ENCODE measurements at regions not wholly inside any gene's neighbourhood (a gene's known extent, or its start where the extent isn't known, plus 50 kb on each side); places are given as distances from the start of the nearest gene placed in this dataset.
"Not testable (repeated sequence)": the region's sequence is repeated elsewhere in the genome, so short reads cannot be mapped to it uniquely, and the experiment has no call there.

DNA sequence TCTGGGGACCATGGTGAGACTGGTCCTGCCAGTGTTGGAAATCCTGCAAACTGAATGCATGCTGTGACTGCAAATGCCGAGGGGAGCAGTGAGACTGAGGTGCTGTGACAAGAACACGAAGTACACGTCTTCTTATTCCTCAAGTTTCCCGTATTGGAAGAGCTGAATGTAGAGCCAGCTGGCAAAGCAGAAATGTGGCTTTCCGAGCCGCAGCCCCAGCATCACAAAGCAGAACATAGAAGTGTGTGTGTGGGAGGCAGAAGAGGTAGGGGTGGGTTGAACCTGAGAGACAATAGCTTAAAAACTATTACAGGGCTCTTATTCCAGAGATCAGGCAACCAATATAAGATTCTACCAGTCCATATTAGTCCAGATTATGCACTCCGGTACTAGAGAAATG, 98.8 kb downstream of the CARTPT start:
- no peak for DNase-seq (ENCODE audit: low read depth in 4 of 4, low spot score in 2 of 4)

DNA sequence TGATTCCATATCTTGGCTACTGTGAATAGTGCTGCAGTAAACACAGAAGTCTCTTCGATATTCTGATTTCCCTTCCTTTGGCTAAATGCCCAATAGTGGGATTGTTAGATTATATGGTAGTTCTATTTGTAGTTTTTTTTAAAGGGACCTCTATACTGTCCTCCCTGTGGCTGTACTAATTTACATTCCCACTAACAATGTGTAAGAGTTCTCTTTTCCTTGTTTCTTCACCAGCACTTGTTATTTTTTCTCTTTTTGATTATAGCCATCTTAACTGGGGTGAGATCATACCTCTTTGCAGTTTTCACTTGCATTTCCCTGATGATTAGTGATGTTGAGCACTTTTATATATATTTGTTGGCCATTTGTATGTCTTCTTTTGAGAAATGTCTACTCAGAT, 102.0 kb downstream of the CARTPT start:
- no peak for DNase-seq (ENCODE audit: low read depth in 4 of 4, low spot score in 2 of 4)

DNA sequence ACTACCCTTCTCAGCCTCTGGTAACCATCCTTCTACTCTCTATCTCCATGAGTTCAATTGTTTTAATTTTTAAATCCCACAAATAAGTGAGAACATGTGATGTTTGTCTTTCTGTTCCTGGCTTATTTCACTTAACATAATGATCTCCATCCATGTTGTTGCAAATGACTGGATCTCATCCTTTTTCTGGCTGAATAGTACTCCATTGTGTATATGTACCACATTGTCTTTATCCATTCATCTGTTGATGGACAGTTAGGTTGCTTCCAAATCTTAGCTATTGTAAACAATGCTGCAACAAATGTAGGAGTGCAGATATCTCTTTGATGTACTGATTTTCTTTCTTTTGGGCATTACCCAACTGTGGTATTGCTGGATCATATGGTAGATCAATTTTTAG, 103.0 kb downstream of the CARTPT start:
- not testable (repeated sequence) for DNase-seq (ENCODE audit: low read depth in 4 of 4, low spot score in 2 of 4)

DNA sequence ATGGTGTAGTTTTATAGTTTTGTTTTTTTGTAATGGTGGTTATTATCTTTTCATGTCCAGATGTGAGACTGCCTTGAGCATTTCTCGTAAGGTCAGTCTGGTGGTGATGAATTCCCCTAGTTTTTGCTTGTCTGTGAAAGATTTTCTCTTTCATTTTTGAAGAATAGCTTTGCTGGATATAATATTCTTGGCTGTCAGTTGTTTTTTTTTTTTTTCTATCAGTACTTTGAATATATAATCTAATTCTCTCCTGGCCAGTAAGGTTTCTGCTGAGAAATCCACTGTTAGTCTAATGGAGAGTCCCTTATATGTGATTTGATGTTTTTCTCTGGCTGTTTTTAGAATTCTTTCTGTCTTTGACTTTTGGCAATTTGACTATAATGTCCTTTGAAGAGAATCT, 106.9 kb downstream of the CARTPT start:
- DNase-seq (ENCODE audit: low read depth in 4 of 4, low spot score in 2 of 4): no peak

DNA sequence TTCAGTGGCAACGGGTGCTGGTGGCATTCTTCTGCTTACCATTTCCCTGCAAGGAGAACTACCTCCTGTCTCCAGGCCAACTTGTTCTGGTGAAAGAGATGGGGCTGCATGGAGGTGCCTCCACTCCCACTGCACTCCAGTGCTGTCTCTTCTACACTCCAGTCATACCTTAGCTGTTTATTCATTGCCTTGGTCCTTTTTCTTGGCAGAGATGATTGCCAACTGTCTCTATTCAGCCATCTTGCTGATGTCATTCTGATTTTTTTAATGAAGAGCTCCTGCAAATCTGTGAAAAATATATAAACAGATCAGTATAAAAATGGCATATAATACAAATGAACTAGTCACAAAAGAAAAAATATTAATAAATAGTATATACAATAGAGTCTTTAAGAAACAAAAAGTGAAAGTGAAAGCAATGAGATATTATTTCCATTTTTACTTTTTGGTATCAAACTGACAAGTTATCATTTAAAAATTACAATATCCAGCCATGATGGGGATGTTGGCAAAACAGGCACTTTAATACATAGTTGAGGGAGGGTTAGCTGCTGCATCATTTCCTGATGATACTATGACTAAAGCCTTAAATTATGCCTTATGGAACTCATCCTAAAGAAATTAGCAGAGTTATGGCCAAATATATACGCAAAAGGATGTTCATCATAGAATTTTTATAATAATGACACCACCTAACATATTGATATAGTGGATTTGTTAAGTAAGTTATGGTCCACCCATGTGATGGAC, 109.4 kb downstream of the CARTPT start:
- DNase-seq (ENCODE audit: low read depth in 4 of 4, low spot score in 2 of 4): no peak

DNA sequence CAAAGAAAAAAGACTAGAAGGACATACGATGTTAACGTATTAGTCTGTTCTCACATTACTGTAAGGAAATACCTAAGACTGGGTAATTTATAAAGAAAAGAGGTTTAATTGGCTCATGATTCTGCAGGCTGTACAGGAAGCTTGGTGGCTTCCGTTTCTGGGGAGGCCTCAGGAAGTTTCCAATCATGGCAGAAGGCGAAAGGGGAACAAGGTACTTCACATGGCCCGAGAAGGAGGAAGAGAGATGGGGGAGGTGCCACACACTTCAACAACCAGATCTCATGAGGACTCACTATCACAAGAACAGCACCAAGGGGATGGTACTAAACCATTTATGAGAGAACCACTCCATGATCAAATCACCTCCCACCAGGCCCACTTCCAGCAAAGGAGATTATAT, 110.1 kb downstream of the CARTPT start:
- DNase-seq (ENCODE audit: low read depth in 4 of 4, low spot score in 2 of 4): no peak

DNA sequence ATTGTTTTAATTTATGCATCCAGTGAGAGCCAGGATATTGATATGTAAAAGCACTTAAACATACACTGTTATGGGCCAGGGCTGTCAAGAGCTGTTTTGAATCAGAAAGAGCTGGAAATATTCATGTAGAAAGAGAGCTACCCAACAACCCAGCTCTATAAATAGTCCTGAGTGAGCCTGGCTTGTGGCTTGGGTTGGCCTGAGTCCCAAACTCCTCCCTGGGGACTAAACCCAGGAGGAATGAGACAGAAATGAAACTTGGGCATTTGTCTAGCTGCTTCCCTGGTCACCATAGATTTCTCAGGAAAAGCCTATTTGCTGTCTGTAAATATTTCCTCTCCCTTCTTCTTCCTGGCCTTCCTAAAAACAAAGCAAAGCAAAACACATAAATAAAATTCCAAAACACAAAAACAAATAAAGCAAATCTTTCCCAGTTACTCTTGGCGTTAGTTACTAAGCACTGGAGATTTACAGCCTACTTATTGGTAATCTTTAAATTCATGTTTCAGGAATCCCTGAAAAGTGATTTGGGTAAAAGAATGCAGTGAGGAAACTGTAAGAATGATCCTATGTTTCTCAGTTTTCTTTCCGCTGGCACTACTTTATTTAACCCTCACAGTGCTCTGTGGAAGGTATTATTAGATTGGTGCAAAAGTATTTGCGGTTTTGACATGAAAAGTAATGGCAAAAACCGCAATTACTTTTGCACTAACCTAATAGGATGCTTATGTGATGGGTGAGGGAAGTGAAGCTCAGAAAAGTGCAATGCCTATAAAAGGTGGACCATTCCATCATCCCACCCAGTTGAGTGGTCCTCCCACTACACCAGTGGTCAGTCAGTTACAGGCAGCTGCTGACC, 111.8 kb downstream of the CARTPT start:
- peak in 1 of 4 donors; percentile 13 for DNase-seq (ENCODE audit: low read depth in 4 of 4, low spot score in 2 of 4)

DNA sequence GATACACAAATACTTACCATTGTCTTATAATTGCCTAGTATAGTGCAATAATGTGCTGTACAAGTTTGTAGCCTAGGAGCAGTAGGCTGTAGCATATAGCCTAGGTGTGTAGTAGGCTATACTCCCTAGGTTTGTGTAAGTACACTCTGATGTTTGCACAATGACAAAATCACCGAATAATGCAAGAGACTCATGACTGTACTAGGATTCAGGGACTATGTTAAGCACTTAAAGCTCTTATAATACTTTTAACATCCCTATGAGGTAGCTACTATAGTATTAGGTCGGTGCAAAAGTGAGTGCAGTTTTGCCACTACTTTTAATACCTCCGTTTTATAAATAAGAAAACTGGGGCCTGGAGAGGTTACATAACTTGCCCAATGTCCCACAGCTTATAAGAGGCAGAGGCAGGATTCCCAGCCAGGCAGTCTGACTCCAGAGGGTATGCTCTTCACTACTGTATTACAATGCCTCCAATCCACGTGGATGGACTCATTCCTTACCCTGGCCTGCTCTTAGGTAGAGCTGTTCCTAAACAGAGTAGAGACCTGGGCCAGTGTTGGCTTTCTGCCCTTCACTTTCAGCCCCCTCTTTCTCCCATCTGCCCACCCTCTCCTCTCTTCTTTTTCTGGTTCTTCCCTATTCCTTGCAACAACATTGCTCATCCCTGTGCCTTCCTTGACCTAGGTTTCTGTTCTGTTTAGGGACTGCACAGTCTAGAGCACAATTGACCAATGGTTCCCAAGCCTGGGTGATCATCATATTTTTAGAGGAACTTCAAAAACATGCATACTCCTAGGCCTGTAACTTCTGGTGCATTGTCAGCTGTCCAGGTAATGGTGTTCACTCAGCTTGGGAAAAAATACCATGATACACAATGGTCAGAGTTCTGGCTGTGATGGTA, 114.0 kb downstream of the CARTPT start:
- DNase-seq (ENCODE audit: low read depth in 4 of 4, low spot score in 2 of 4): no peak

DNA sequence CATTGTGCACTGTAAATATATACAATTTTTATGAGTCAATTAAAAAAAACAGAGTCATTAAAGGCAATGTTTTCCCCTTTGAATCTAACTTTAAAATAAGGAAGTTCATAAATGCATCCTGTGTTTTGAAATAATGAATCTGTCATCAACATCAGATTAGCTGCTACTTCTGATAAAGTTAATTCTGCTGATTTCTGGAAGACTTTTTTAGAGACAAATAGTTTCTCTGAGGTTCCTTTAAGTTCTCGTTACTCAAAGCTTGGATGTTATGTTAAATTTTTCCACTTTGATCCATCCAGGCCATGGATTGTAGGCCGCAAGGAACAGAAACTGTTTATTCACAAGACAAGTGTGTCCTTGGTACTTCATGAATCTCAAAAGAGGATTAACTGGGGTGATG, 115.5 kb downstream of the CARTPT start:
- DNase-seq (ENCODE audit: low read depth in 4 of 4, low spot score in 2 of 4): no peak

DNA sequence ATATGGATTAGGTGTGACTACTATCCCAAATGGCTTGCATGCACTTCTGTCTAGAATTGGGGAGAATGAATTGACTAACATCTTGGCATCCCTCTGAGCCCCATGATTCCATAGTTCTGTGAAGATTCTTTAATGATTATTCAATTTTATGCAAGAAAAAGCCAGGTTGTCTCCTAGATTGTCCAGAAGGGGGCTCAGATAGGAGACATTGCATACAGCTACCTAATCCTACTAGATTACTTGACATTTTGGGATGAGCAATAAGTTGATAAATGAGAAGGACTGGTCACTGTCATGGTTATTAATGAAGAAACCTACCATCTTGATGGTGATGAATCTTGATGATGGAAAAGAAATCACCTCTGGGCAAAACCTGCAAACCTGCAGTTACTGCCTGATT, 117.0 kb downstream of the CARTPT start:
- DNase-seq (ENCODE audit: low read depth in 4 of 4, low spot score in 2 of 4): no peak

DNA sequence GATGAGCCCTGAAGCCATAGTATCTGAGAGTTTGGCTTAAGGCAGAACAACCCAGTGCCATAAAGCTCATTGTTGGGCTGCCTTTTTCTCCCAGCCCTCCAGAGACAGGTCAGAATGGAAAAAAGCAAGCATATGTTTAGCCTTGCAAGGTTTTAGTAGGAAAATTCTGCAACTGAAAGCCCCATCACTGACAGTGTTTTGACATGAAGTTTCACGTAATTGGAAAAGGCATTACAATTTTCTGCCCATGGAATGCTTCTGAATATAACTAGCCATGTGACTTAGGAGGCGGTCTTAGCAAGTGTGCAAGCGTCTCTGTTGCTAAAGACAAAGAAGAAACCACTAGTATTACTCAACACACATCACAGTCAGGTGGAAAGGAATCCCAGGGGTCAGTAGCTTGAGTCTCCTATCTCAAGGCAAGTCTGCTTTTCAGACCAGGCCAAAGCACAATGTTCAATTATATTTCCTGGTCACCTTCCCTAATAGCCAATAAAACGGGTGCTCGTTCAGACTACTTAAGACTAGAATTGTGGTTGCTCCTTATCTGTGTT, 117.6 kb downstream of the CARTPT start:
- DNase-seq (ENCODE audit: low read depth in 4 of 4, low spot score in 2 of 4): no peak

DNA sequence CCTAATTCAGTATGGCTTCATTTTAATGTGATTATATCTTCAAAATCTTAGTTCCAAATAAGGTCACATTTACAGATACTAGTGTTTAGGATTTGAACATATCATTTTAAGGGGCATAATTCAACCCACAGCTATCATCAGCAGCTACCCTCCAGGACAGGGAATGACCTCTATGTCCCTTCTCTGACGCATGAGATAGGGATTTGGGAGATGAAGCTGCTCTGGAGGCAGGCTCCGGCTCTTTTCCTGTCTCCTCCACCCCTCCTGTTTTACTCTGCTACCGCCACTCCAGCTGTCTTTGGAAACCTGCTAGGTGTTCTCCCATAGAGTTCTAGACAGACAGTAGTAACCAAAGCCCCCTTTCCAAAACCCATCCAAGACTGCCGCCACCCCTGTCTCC, 119.2 kb downstream of the CARTPT start:
- no peak for DNase-seq (ENCODE audit: low read depth in 4 of 4, low spot score in 2 of 4)

DNA sequence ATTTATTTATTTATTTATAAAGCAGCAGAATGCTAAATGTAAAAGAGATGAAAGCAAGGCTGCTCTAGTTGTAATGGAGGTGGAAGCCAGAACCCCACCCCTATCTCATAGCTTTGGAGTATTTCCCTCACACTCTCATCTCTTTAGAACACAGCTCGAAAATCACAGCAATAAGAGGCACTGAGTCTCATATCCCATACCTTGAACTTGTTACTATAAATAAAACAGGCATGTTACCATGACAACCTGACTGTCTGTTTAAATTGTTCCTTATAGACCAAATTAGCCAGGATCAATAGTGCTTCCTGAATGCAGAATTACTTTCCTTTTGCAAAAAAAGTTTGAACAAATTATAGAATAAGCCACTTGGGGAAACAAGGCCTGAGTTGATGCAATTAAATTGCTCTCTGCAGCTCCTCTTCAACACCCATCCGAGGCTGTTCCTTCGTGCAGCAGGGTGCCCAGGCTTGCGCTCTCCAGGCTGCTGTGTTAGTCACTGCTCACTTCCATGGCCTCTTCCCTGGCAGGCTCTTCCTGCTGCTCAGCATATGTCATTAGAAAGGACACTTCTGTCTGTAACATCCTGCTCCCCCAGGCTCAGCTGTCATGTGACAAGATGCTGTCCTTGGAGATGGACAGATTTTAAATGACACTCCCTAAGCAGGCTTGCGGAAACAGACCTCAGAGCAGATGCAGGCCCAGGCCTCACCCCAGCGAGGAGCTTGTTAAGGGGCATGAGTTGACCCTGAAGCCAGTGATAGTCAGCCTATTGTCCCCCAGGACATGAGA, 120.2 kb downstream of the CARTPT start:
- no peak for DNase-seq (ENCODE audit: low read depth in 4 of 4, low spot score in 2 of 4)

DNA sequence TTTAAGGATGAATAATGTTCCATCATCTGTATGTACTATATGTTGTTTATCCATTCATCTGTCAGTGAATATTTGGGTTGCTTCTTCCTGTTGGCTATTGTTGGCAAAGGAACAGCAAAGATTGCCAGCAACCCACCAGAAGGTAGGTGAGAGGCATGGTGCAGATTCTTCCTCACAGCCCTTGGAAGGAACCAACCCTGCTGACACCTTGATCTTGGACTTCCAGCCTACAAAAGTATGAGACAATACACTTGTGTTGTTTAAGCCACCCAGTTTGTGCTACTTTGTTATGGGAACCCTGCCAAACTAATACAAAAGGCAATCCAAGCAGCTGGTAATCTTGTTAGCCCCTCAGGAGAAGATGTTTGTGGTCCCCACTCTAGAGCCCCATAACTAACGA, 122.0 kb downstream of the CARTPT start:
- no peak for DNase-seq (ENCODE audit: low read depth in 4 of 4, low spot score in 2 of 4)

DNA sequence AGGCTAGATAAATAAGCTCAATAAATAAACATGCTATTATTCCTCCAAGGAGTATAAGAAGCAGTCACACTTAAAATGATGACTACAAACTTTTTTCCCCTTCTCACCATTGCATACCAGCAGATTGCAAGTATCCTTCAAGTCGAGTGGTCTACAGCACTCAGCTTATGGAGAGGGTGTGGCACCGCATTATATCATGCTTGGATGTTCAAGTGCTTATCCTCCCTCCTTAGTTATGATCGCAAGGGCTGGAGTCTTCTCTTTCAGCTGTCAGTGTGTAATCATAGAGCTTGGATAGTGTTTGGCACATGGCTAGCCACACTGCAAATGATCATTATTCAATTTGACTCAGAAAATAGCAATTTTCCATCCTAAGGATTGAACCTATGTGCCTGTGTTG, 124.0 kb downstream of the CARTPT start:
- DNase-seq (ENCODE audit: low read depth in 4 of 4, low spot score in 2 of 4): no peak

DNA sequence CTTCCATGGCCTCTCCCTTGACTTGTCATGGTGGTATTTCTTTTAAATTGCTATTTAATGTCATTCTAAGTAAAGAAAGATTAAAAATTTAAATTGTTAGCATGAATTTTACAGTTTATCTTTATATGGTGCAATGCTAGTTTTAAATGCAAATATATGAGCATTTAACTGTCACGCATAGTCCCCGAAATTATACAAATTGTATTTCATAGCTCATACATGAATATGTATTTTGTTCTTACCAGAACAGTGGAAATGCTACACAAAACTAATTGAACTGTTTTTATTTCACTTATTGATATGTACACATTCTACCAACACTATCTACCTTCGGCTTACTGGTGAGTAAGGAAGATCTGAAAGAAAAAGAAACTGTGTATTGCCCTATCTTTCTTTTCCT, 125.8 kb downstream of the CARTPT start:
- DNase-seq (ENCODE audit: low read depth in 4 of 4, low spot score in 2 of 4): no peak

DNA sequence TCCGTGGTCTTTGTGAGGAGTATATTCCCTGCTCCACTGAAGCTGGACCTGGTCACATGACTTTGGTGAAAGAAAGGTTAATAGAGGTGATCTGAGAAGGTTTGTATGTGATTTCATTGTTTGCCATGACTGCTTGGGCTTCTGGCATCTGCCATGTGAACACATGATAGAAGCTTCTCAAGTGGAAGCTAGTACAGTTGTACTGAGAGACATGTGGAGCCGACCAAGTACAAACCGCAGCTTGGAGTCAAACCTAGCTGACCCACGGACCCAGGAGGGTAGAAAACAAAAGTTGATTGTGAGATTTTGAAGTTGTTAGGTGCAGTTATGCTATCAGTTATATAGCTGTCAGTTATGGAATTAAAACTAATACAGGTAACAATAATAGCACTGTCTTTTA, 140.4 kb downstream of the CARTPT start:
- DNase-seq (ENCODE audit: low read depth in 4 of 4, low spot score in 2 of 4): no peak

DNA sequence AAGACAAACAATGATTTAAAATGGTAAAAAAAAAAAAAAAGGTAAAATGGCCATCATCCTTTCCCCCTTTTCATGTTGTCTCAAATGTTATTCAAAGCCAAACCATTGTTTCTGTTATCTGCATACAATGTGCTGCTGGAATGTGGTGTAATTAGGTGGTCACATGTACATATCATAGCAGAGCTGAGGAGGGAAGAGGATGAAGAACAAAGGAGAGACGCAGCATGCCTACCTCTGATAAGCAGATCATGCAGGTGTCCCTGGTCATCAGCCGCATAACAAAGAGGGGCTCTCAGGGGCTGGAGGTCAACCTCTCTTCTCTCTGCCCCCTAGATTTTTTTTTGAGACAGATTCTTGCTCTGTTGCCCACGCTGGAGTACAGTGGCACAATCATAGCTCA, 141.0 kb downstream of the CARTPT start:
- no peak for DNase-seq (ENCODE audit: low read depth in 4 of 4, low spot score in 2 of 4)

DNA sequence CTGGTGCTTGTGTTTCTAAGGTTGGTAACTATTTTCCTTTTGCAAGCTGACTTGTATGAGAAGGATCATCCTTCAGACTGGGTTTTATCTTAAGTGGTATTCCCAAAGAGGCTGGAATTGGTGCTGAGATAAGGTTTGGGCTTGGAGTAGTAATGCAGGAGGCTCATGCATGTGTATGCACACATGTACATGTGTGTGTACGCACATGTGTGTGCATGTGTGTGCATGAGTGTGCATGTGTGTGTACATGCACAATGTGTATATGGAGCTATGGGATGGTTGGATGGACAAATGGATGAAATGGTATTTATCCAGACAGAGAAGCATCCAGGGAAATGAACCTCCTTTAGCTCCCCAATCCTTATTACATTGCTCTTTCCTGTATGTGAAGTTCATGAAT, 142.6 kb downstream of the CARTPT start:
- no peak for DNase-seq (ENCODE audit: low read depth in 4 of 4, low spot score in 2 of 4)

DNA sequence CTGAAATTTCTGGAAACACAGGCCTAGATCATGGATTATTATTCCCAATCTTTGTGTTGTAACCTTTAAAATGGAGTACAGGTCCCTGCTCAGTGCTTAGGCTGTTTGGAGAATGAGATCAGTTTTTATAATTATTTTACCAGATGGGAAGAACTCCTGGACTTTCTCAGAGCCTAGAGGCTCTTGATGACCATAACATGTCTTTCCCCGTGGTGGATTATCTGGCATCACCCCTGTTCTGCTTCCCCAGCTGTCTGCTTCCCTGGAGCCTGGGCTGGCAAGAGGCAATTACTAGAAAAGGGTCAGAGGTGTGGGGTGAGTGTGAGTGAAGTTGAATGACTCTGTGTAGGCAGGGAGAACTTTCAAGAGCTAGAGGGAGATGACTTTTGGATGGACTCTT, 143.0 kb downstream of the CARTPT start:
- no peak for DNase-seq (ENCODE audit: low read depth in 4 of 4, low spot score in 2 of 4)

All from left renal cortex interstitium (tissue), 4 donors.